HepG2 (cell line): ENCODE measurements at regions not wholly inside any gene's neighbourhood (a gene's known extent, or its start where the extent isn't known, plus 50 kb on each side); places are given as distances from the start of the nearest gene placed in this dataset.

Experiments used
- CREB1 ChIP-seq, 2 experiments: fragments of 450-650 bp in 1 of 2; IDR thresholded peaks; 2 replicates each; pipeline ENCODE4 v1.6.1; 2016 to 2017; ENCODE audit warnings: control low read depth in 1 of 2, mild to moderate bottlenecking in 1 of 2, missing compliant biosample characterization in 1 of 2, missing genetic modification characterization in 1 of 2
- POLR2G ChIP-seq: fragments of 200-400 bp; formaldehyde crosslinking; IDR thresholded peaks from 2 replicates; pipeline ENCODE4 v1.6.1; 2018; ENCODE audit warnings: mild to moderate bottlenecking, low read depth, low read length, moderate library complexity
- TF ChIP-seq, protein P1 (sequence below): sonication (generic); formaldehyde crosslinking; IDR thresholded peaks from 2 replicates; pipeline ENCODE4 v1.5.0; 2020; ENCODE audit warnings: missing genetic modification reagents, mild to moderate bottlenecking, borderline replicate concordance
- TF ChIP-seq, protein P2 (sequence below): sonication (generic); formaldehyde crosslinking; IDR thresholded peaks from 2 replicates; pipeline ENCODE4 v1.5.0; 2020; ENCODE audit warnings: mild to moderate bottlenecking, missing genetic modification reagents, moderate library complexity

DNA sequence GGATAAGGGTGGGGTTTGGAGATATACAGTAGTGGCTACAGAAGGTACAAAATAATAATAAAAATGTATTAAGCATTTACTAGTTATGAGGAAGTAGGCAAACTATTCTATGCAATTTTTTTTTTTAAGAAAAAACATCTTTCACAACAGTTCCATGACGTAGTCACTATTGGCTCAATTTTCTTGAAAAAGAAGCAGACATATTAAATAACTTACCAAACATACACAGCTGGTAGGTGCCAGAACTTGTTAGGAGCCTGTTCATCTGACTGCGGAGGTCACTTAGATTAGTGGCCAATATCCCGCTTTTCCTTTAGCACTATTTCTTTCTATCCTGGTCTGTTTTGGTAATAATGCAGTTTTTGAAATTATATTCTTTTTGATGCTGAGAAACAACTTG is 593.5 kb downstream of the KCTD12 start:
- no peak for TF ChIP-seq POLR2G
- TF ChIP-seq, protein P1, sequence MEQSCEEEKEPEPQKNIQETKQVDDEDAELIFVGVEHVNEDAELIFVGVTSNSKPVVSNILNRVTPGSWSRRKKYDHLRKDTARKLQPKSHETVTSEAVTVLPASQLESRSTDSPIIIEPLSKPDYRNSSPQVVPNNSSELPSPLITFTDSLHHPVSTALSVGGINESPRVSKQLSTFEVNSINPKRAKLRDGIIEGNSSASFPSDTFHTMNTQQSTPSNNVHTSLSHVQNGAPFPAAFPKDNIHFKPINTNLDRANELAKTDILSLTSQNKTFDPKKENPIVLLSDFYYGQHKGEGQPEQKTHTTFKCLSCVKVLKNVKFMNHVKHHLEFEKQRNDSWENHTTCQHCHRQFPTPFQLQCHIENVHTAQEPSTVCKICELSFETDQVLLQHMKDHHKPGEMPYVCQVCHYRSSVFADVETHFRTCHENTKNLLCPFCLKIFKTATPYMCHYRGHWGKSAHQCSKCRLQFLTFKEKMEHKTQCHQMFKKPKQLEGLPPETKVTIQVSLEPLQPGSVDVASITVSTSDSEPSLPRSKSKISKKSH (CRISPR knock-in tag): no peak
- no peak for TF ChIP-seq CREB1 (IDR thresholded peaks at IDR 0.05)
- TF ChIP-seq CREB1 (CRISPR knock-in tag; IDR thresholded peaks at IDR 0.05): no peak
- TF ChIP-seq, protein P2, sequence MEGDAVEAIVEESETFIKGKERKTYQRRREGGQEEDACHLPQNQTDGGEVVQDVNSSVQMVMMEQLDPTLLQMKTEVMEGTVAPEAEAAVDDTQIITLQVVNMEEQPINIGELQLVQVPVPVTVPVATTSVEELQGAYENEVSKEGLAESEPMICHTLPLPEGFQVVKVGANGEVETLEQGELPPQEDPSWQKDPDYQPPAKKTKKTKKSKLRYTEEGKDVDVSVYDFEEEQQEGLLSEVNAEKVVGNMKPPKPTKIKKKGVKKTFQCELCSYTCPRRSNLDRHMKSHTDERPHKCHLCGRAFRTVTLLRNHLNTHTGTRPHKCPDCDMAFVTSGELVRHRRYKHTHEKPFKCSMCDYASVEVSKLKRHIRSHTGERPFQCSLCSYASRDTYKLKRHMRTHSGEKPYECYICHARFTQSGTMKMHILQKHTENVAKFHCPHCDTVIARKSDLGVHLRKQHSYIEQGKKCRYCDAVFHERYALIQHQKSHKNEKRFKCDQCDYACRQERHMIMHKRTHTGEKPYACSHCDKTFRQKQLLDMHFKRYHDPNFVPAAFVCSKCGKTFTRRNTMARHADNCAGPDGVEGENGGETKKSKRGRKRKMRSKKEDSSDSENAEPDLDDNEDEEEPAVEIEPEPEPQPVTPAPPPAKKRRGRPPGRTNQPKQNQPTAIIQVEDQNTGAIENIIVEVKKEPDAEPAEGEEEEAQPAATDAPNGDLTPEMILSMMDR (CRISPR knock-in tag): no peak
